ENCODE measurements at regions not wholly inside any gene's neighbourhood (a gene's known extent, or its start where the extent isn't known, plus 50 kb on each side); places are given as distances from the start of the nearest gene placed in this dataset.

DNA sequence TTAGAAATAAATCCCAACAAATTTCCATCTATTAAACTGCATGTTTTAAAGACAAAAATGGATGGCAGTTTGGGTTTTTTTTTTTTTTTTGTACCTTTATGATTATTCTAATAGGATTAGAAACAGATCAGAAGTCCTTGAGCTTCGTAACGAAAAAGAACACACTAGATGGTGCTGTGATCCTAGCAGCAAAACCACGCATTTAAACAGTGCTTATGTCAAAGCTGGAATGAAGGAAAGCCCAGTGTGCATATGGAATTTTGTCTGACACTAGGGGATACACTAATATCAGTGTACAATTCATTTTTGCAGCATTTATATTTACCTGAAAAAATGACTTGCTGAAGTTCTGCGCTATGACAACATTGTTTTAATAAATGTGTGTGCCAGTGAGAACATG is 229.1 kb downstream of the VEGFC start:
- TF ChIP-seq, protein P1, sequence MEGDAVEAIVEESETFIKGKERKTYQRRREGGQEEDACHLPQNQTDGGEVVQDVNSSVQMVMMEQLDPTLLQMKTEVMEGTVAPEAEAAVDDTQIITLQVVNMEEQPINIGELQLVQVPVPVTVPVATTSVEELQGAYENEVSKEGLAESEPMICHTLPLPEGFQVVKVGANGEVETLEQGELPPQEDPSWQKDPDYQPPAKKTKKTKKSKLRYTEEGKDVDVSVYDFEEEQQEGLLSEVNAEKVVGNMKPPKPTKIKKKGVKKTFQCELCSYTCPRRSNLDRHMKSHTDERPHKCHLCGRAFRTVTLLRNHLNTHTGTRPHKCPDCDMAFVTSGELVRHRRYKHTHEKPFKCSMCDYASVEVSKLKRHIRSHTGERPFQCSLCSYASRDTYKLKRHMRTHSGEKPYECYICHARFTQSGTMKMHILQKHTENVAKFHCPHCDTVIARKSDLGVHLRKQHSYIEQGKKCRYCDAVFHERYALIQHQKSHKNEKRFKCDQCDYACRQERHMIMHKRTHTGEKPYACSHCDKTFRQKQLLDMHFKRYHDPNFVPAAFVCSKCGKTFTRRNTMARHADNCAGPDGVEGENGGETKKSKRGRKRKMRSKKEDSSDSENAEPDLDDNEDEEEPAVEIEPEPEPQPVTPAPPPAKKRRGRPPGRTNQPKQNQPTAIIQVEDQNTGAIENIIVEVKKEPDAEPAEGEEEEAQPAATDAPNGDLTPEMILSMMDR (IDR thresholded peaks at IDR 0.05; ENCODE audit: insufficient read depth, low read length) = no peak
- no peak for TF ChIP-seq POLR2AphosphoS5 (IDR thresholded peaks at IDR 0.05; ENCODE audit: low read depth)
- TF ChIP-seq GABPA (IDR thresholded peaks at IDR 0.05; ENCODE audit: low read depth) = no peak
